SW480 (cell line): ENCODE measurements at regions not wholly inside any gene's neighbourhood (a gene's known extent, or its start where the extent isn't known, plus 50 kb on each side); places are given as distances from the start of the nearest gene placed in this dataset.

Source experiments
- DNase-seq: peaks from one replicate; pipeline ENCODE4 v3.0.0-alpha.2; 2016; ENCODE audit warnings: low spot score

DNA sequence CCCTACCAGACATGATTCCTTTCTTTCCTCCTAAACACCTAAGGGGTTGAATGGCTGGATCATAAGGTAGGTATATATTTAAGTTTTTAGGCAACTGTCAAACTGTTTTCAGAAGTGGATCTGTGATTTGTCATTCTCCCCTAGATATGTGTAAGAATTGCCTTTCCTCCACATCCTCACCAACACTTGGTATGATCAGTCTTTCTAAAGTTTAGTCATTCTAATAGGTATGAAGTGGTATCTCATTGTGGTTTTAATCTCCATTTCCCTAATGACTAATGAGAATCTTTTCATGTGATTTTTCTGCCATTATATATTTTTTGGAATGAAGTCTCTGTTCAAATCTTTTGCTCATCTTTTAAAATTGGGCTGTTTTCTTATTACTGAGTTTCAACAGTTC lies 122.1 kb downstream of the TFCP2L1 start:
- no peak for DNase-seq

DNA sequence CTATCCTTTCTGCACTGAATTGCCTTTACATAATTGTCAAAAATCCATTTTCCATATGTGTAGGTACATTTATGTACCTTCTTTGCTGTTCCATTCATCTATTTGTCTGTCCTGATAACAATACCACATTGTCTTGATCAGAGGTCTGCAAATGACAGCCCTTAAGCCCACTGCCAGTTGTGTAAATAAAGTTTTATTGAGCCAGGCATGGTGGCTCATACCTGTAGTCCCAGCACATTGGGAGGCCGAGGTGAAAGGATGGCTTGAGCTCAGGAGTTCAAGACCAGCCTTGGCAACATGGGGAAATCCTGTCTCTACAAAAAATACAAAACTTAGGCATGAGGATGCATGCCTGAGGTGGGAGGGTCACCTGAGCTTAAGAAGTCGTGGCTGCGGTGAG lies 121.0 kb downstream of the TFCP2L1 start:
- no peak for DNase-seq

DNA sequence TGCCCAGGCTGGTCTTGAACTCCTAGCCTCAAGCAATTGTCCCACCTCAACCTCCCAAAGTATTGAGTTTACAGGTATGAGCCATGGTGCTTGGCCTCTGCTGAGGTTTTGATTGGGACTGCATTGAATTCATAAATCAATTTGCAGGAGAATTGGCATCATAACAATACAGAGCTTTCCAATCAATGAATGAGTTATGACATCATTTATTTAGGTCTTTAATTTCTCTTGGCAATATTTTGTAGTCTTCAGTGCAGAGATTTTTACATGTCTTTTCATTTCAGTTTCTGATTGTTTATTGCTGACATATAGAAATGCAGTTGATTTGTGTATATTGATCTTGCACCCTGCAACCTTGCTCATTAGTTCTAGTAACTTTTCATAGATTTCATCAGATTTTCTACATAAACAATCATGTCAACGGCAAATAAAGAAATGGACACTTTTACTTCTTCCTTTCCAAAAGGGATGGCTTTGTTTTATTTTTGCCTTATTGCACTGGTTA lies 119.9 kb downstream of the TFCP2L1 start:
- DNase-seq, result no peak
